ENCODE measurements at regions not wholly inside any gene's neighbourhood (a gene's known extent, or its start where the extent isn't known, plus 50 kb on each side); places are given as distances from the start of the nearest gene placed in this dataset.

DNA sequence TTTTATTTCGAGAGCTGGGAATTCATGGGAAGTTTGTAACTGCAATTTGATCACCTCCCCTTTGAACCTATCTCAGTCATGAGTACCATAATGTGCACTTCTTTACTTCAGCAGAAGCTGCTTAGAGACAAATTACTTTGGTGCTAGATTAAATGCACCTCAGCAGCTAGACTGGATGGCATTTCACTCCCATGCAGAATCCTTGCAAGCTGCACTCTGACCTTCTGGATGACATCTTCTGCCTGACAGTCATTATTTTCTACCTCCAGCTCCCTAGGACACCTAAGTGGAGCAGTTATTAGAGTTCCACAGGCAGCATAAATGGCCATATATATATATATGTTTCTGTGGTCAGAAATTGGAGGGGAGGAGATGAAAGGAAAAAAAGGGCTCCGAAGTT, 366.0 kb upstream of the TMPRSS15 start:
- TF ChIP-seq, protein P1, sequence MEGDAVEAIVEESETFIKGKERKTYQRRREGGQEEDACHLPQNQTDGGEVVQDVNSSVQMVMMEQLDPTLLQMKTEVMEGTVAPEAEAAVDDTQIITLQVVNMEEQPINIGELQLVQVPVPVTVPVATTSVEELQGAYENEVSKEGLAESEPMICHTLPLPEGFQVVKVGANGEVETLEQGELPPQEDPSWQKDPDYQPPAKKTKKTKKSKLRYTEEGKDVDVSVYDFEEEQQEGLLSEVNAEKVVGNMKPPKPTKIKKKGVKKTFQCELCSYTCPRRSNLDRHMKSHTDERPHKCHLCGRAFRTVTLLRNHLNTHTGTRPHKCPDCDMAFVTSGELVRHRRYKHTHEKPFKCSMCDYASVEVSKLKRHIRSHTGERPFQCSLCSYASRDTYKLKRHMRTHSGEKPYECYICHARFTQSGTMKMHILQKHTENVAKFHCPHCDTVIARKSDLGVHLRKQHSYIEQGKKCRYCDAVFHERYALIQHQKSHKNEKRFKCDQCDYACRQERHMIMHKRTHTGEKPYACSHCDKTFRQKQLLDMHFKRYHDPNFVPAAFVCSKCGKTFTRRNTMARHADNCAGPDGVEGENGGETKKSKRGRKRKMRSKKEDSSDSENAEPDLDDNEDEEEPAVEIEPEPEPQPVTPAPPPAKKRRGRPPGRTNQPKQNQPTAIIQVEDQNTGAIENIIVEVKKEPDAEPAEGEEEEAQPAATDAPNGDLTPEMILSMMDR (IDR thresholded peaks at IDR 0.05): no peak
- no peak for TF ChIP-seq POLR2AphosphoS5 (IDR thresholded peaks at IDR 0.05; ENCODE audit: low read depth, low read length)
- TF ChIP-seq, protein P2, sequence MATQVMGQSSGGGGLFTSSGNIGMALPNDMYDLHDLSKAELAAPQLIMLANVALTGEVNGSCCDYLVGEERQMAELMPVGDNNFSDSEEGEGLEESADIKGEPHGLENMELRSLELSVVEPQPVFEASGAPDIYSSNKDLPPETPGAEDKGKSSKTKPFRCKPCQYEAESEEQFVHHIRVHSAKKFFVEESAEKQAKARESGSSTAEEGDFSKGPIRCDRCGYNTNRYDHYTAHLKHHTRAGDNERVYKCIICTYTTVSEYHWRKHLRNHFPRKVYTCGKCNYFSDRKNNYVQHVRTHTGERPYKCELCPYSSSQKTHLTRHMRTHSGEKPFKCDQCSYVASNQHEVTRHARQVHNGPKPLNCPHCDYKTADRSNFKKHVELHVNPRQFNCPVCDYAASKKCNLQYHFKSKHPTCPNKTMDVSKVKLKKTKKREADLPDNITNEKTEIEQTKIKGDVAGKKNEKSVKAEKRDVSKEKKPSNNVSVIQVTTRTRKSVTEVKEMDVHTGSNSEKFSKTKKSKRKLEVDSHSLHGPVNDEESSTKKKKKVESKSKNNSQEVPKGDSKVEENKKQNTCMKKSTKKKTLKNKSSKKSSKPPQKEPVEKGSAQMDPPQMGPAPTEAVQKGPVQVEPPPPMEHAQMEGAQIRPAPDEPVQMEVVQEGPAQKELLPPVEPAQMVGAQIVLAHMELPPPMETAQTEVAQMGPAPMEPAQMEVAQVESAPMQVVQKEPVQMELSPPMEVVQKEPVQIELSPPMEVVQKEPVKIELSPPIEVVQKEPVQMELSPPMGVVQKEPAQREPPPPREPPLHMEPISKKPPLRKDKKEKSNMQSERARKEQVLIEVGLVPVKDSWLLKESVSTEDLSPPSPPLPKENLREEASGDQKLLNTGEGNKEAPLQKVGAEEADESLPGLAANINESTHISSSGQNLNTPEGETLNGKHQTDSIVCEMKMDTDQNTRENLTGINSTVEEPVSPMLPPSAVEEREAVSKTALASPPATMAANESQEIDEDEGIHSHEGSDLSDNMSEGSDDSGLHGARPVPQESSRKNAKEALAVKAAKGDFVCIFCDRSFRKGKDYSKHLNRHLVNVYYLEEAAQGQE (IDR thresholded peaks at IDR 0.05; ENCODE audit: insufficient read depth in 1 of 2, low read depth in 2 of 2, low read length in 1 of 2): no peak
- no peak for TF ChIP-seq TCF7L2 (IDR thresholded peaks at IDR 0.05; ENCODE audit: low read depth, low read length)
